Vagina (tissue), 2 donors: ENCODE measurements at regions not wholly inside any gene's neighbourhood (a gene's known extent, or its start where the extent isn't known, plus 50 kb on each side); places are given as distances from the start of the nearest gene placed in this dataset.

Experiments
- POLR2AphosphoS5 ChIP-seq, 2 donors: sonication (generic); formaldehyde crosslinking; IDR thresholded peaks; one replicate each; pipeline ENCODE4 v1.9.0; 2017; ENCODE audit warnings: antibody characterized with exemption in 2 of 2, mild to moderate bottlenecking in 2 of 2, low read depth in 1 of 2; ENCODE audit not compliant: insufficient read depth in 1 of 2
- TF ChIP-seq, protein P1 (sequence below), 3 experiments: fragments of 450-650 bp in 2 of 3; fragments of 200-600 bp in 1 of 3; sonication (generic) in 1 of 3; IDR thresholded peaks; one replicate each; pipeline ENCODE4 v1.5.1; 2017 to 2019; ENCODE audit warnings: antibody characterized with exemption in 3 of 3, mild to moderate bottlenecking in 2 of 3, moderate library complexity in 2 of 3

DNA sequence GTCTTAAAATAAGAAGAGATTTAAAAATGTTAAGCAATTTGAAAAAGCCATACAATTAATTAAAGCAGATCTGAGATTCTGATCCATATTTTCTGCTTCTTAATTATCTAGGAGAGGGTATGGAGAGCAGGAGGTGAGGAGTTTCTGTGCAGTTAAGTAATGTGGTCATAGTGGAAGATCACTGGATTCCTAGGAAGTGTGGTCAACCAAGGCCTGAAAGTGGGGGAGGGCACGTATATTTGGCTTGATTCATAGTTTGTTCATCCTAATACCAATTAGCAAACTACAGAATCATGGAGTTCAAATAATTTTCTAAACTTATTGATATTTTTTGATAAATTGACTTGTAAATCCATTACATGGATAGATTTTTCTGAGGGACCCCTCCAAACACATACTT is 768.3 kb downstream of the RAPGEF2 start:
- TF ChIP-seq, protein P1, sequence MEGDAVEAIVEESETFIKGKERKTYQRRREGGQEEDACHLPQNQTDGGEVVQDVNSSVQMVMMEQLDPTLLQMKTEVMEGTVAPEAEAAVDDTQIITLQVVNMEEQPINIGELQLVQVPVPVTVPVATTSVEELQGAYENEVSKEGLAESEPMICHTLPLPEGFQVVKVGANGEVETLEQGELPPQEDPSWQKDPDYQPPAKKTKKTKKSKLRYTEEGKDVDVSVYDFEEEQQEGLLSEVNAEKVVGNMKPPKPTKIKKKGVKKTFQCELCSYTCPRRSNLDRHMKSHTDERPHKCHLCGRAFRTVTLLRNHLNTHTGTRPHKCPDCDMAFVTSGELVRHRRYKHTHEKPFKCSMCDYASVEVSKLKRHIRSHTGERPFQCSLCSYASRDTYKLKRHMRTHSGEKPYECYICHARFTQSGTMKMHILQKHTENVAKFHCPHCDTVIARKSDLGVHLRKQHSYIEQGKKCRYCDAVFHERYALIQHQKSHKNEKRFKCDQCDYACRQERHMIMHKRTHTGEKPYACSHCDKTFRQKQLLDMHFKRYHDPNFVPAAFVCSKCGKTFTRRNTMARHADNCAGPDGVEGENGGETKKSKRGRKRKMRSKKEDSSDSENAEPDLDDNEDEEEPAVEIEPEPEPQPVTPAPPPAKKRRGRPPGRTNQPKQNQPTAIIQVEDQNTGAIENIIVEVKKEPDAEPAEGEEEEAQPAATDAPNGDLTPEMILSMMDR (IDR thresholded peaks at IDR 0.05): no peak
- no peak for TF ChIP-seq POLR2AphosphoS5 (IDR thresholded peaks at IDR 0.05; ENCODE audit: insufficient read depth in 1 of 2, low read depth in 1 of 2)
